A673 (cell line): ENCODE measurements at regions not wholly inside any gene's neighbourhood (a gene's known extent, or its start where the extent isn't known, plus 50 kb on each side); places are given as distances from the start of the nearest gene placed in this dataset.
"Not testable (repeated sequence)": the region's sequence is repeated elsewhere in the genome, so short reads cannot be mapped to it uniquely, and the experiment has no call there.

Experiments used
- CTCF ChIP-seq: fragments of 300-800, 200-600 bp; sonication (generic); conservative IDR thresholded peaks from 2 replicates; pipeline ENCODE4 v1.5.1; 2017; ENCODE audit warnings: low read depth, mild to moderate bottlenecking, antibody characterized with exemption, low read length, moderate library complexity, mixed read lengths
- EZH2 ChIP-seq: fragments of 200-600 bp; sonication (generic); IDR thresholded peaks from 2 replicates; pipeline ENCODE4 v1.6.1; 2017; ENCODE audit warnings: borderline replicate concordance, low read depth, mild to moderate bottlenecking, mixed read lengths, antibody characterized with exemption, low read length; ENCODE audit not compliant: poor library complexity, severe bottlenecking

- TF ChIP-seq CTCF, EZH2: not testable (repeated sequence)
Observed at GRCh38 chr4:148598418-148599207, 156.4 kb upstream of the NR3C2 start.
